PC-3 (cell line): ENCODE measurements at regions not wholly inside any gene's neighbourhood (a gene's known extent, or its start where the extent isn't known, plus 50 kb on each side); places are given as distances from the start of the nearest gene placed in this dataset.

Experiments used
- ATAC-seq: fragments of 200-7000 bp; cut with Tn5 transposase; 2 replicates; pipeline ENCODE4 v1.9.1; 2020; ENCODE audit warnings: mild to moderate bottlenecking, moderate library complexity
- BruUV-seq: library from RNA; stranded (reverse); fragments of 400-500 nt; replicated peaks from 2 replicates; lab custom pipeline; 2021; lab: Mats Ljungman, UMichigan
- CTCF ChIA-PET: fragments of 300-600 bp; sonication (Branson Sonifier 250); formaldehyde crosslinking; loops from one replicate; lab custom pipeline; 2022; ENCODE audit warnings: antibody characterized with exemption; lab: Charles Lee
- POLR2A ChIA-PET: fragments of 300-600 bp; sonication (Branson Sonifier 250); formaldehyde crosslinking; loops from one replicate; lab custom pipeline; 2022; ENCODE audit warnings: antibody characterized with exemption; ENCODE audit not compliant: unreplicated experiment; lab: Charles Lee
- DNase-seq: peaks from one replicate; pipeline ENCODE4 v3.0.0-alpha.2; 2015
- H2AFZ ChIP-seq: fragments of 300-600 bp; sonication (generic); 2 replicates; pipeline ENCODE4 v1.6.0; 2016; ENCODE audit warnings: antibody characterized with exemption, low read length
- H3F3A ChIP-seq: fragments of 300-600 bp; sonication (generic); one replicate; pipeline ENCODE4 v1.6.0; 2017; ENCODE audit warnings: antibody characterized with exemption, low read length, control low read depth, mild to moderate bottlenecking; ENCODE audit not compliant: unreplicated experiment
- H3K27ac ChIP-seq: fragments of 300-600 bp; sonication (generic); 2 replicates; pipeline ENCODE4 v1.5.1; 2016; ENCODE audit warnings: mild to moderate bottlenecking, low read length
- H3K27me3 ChIP-seq: fragments of 300-600 bp; sonication (generic); 2 replicates; pipeline ENCODE4 v1.6.1; 2016; ENCODE audit warnings: low read length, mixed read lengths
- H3K36me3 ChIP-seq: fragments of 300-600 bp; sonication (generic); 2 replicates; pipeline ENCODE4 v1.6.1; 2016; ENCODE audit warnings: low read depth, mixed run types, low read length, mixed read lengths
- H3K4me1 ChIP-seq: fragments of 300-600 bp; sonication (generic); 2 replicates; pipeline ENCODE4 v1.5.1; 2016; ENCODE audit warnings: low read length; ENCODE audit not compliant: insufficient read depth
- H3K4me2 ChIP-seq: fragments of 300-600 bp; sonication (generic); 2 replicates; pipeline ENCODE4 v1.6.0; 2016; ENCODE audit warnings: low read length
- H3K4me3 ChIP-seq: fragments of 300-600 bp; sonication (generic); 2 replicates; pipeline ENCODE4 v1.5.1; 2016; ENCODE audit warnings: mild to moderate bottlenecking, low read length, mixed read lengths
- H3K79me2 ChIP-seq: fragments of 300-600 bp; sonication (generic); 2 replicates; pipeline ENCODE4 v1.6.1; 2017; ENCODE audit warnings: low read length, mixed read lengths
- H3K9ac ChIP-seq: fragments of 300-600 bp; sonication (generic); 2 replicates; pipeline ENCODE4 v1.6.0; 2016; ENCODE audit warnings: mild to moderate bottlenecking, low read length
- H3K9me2 ChIP-seq: fragments of 300-600 bp; sonication (generic); replicated peaks from 2 replicates; pipeline ENCODE4 v1.6.1; 2016; ENCODE audit warnings: mixed run types, low read length, mixed read lengths
- H3K9me3 ChIP-seq: fragments of 300-600 bp; sonication (generic); 2 replicates; pipeline ENCODE4 v1.6.1; 2016; ENCODE audit warnings: low read length, mixed read lengths
- H4K20me1 ChIP-seq: fragments of 300-600 bp; sonication (generic); 2 replicates; pipeline ENCODE4 v1.6.1; 2016; ENCODE audit warnings: low read length, mixed read lengths
- CTCF ChIP-seq: fragments of 300-600 bp; sonication (generic); conservative IDR thresholded peaks from 2 replicates; pipeline ENCODE4 v1.5.1; 2017; ENCODE audit warnings: antibody characterized with exemption, low read depth, mild to moderate bottlenecking, low read length
- EZH2 ChIP-seq: fragments of 300-600 bp; sonication (generic); IDR thresholded peaks from one replicate; pipeline ENCODE4 v1.6.1; 2017; ENCODE audit warnings: antibody characterized with exemption, mild to moderate bottlenecking, low read length; ENCODE audit not compliant: unreplicated experiment
- EZH2phosphoT487 ChIP-seq: fragments of 300-600 bp; sonication (generic); IDR thresholded peaks from 2 replicates; pipeline ENCODE4 v1.6.1; 2018; ENCODE audit warnings: mild to moderate bottlenecking, antibody characterized with exemption, low read length, borderline replicate concordance
- intact Hi-C: fragments of 100-400 bp; cut with micrococcal nuclease; formaldehyde crosslinking; loops from 2 replicates; pipeline ENCODE4 v1.9.0; 2023

- Histone ChIP-seq H3F3A (no peaks in the 10 kb centered on the region), H3K36me3 (no peaks in the 10 kb centered on the region), H3K27me3 (no peaks in the 10 kb centered on the region), H3K4me3 (no peak overlapping the region), H3K4me1 (peaks cover 22% of the 10 kb centered on the region), H2AFZ (0 out of 2 replicates have a peak overlapping the region, but pooled peaks have one; percentile 60), H4K20me1 (no peaks in the 10 kb centered on the region), H3K27ac (no peak overlapping the region), H3K79me2 (no peaks in the 10 kb centered on the region), H3K9ac (no peak overlapping the region), H3K4me2 (no peak overlapping the region), H3K9me2 (no peaks in the 10 kb centered on the region), H3K9me3 (no peaks in the 10 kb centered on the region)
- POLR2A ChIA-PET, result interaction anchor here (0.5 kb wide), 1 partner anchor 115 kb away, joined by 3 read pairs; no protein-coding TSS in a partner anchor
- CTCF ChIA-PET, result no interaction called here
- no TSS peak for BruUV-seq
- intact Hi-C loops, result no loop called here
- no peak for DNase-seq
- no peak for TF ChIP-seq EZH2
- no peak for TF ChIP-seq EZH2phosphoT487
- no peak for TF ChIP-seq CTCF
- no peak for ATAC-seq
These were observed 163.2 kb upstream of the BTBD3 start for GRCh38 chr20:11754451-11754850.

GRCh38 chr20:11755071-11755841 is 162.4 kb upstream of the BTBD3 start:
- peak overlapping the region; percentile 60 for H2AFZ ChIP-seq

More at GRCh38 chr20:11755071-11755841, 162.4 kb upstream of the BTBD3 start:
- Histone ChIP-seq H3K9me2 (no peaks in the 10 kb centered on the region), H3F3A (no peaks in the 10 kb centered on the region), H3K36me3 (no peaks in the 10 kb centered on the region), H3K27ac (peak overlapping the region; percentile 15; the same call in 1 of the 2 replicates), H4K20me1 (no peaks in the 10 kb centered on the region), H3K4me2 (peak overlapping the region; percentile 19), H3K4me3 (no peak overlapping the region), H3K4me1 (peaks cover 22% of the 10 kb centered on the region), H3K27me3 (no peaks in the 10 kb centered on the region), H3K9ac (no peak overlapping the region), H3K79me2 (no peaks in the 10 kb centered on the region), H3K9me3 (no peaks in the 10 kb centered on the region)
- intact Hi-C loops, result no loop called here
- TF ChIP-seq EZH2phosphoT487, result no peak
- peak; percentile 56 for TF ChIP-seq CTCF
- peak; percentile 60 for DNase-seq
- no TSS peak for BruUV-seq
- ChIA-PET CTCF (no interaction called here), POLR2A (interaction anchor here (0.5 kb wide), 1 partner anchor 116 kb away, joined by 3 read pairs; no protein-coding TSS in a partner anchor)
- ATAC-seq, result peak; percentile 70
